ENCODE measurements at regions not wholly inside any gene's neighbourhood (a gene's known extent, or its start where the extent isn't known, plus 50 kb on each side); places are given as distances from the start of the nearest gene placed in this dataset.
"Not testable (repeated sequence)": the region's sequence is repeated elsewhere in the genome, so short reads cannot be mapped to it uniquely, and the experiment has no call there.

DNA sequence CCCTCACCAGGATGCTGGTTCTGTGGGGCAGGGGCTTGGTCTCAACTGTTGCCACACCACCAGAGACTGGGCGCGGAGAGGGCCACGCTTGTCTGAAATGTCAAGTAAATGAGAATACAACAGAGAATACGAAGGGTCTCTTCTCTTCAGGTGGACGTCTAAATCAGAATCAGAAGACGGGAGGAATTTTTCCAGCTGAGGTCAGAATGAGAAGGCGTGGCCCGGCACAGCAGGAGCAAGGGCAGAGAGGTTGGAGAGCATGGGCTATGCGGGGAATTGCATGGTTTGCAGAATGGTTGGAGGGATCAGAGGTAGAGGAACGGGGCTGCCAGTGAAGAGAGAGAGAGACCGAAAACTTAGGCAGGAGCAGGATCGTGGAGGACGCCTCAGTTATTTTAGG is 337.9 kb downstream of the QKI start:
- TF ChIP-seq, protein P1, sequence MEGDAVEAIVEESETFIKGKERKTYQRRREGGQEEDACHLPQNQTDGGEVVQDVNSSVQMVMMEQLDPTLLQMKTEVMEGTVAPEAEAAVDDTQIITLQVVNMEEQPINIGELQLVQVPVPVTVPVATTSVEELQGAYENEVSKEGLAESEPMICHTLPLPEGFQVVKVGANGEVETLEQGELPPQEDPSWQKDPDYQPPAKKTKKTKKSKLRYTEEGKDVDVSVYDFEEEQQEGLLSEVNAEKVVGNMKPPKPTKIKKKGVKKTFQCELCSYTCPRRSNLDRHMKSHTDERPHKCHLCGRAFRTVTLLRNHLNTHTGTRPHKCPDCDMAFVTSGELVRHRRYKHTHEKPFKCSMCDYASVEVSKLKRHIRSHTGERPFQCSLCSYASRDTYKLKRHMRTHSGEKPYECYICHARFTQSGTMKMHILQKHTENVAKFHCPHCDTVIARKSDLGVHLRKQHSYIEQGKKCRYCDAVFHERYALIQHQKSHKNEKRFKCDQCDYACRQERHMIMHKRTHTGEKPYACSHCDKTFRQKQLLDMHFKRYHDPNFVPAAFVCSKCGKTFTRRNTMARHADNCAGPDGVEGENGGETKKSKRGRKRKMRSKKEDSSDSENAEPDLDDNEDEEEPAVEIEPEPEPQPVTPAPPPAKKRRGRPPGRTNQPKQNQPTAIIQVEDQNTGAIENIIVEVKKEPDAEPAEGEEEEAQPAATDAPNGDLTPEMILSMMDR (IDR thresholded peaks at IDR 0.05; ENCODE audit: control insufficient read depth, extremely low read depth, insufficient read depth): no peak
- DNase-seq (ENCODE audit: low read depth): no peak
- no peak overlapping the region for H3K4me3 ChIP-seq (ENCODE audit: low read depth, low read length)

DNA sequence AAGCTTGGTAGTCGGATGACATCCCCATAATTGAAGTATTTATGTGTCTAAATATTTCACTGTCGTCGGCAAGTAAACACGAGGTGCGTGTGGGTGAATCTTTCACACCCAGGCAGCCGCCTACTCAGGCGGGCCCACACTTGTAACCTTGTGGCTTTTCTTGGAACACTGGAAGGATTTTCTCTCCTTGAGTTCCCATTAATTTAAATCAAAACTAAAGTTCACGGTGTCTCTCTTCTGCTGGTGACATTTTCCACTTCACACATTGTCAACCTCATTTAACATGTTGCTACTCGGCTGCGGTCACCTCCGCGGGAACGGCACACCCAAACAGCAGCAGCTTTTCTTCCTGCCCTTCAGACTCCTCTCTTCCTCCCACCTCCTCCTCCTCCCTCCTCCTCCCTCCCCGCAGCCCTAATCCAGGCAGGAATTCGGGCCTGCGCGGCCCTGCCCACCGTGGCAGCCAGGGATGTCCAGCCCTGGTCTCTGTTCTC is 336.6 kb downstream of the QKI start:
- DNase-seq (ENCODE audit: low read depth): no peak
- TF ChIP-seq, protein P1 (IDR thresholded peaks at IDR 0.05; ENCODE audit: control insufficient read depth, extremely low read depth, insufficient read depth): no peak
- no peak overlapping the region for H3K4me3 ChIP-seq (ENCODE audit: low read depth, low read length)

DNA sequence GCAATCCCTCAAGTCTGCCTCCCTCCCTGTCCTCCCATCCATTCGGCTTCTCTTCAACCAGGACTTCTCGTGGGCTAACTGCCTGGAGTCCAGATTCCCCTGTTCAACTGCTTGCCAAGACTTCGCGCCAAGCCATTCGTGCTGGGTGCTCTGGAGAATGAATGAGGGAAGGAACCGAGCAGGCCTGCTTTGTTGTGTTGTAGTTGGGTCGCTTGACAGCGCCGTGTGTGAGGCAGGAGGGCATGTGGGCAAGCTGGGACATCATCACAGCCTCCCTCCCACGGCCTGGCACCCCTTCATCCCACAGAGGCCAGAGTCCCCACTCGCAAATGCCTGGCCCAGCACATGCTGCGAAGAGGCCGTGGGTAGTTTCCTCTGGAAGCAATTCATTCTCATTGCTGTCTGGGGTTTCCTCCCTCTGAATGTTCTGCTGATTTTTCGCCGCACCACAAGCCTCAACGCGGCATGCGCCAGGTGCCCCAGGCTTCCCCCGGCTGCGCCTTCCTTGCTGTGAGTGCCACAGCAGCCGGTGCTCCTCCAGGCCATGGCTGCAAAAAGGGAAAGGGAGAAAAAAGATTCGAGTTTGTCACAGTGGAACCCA is 336.0 kb downstream of the QKI start:
- no peak overlapping the region for H3K4me3 ChIP-seq (ENCODE audit: low read depth, low read length)
- TF ChIP-seq, protein P1 (IDR thresholded peaks at IDR 0.05; ENCODE audit: control insufficient read depth, extremely low read depth, insufficient read depth): no peak
- no peak for DNase-seq (ENCODE audit: low read depth)

DNA sequence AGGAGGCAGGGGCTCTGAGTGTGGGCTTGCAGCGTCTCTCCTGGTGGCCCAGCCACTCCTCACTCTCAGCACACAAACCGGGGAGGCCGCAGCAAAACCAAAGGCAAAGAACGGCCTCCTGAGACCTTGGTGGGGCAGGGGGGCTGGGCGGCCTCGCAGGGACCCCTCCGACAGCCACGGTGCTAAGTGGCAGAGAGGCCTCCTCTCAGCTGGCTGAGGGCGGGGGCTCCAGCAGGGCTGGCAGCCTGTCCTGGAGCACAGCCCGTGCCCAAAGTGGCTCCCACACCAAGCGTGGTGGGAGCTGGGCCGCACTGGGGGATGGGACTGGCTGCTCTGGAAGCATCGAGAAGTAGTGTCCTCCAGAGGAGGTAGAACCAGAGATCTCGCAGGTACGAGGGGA is 334.4 kb downstream of the QKI start:
- TF ChIP-seq, protein P1 (IDR thresholded peaks at IDR 0.05; ENCODE audit: control insufficient read depth, extremely low read depth, insufficient read depth): no peak
- DNase-seq (ENCODE audit: low read depth): no peak
- H3K4me3 ChIP-seq (ENCODE audit: low read depth, low read length): no peak overlapping the region

DNA sequence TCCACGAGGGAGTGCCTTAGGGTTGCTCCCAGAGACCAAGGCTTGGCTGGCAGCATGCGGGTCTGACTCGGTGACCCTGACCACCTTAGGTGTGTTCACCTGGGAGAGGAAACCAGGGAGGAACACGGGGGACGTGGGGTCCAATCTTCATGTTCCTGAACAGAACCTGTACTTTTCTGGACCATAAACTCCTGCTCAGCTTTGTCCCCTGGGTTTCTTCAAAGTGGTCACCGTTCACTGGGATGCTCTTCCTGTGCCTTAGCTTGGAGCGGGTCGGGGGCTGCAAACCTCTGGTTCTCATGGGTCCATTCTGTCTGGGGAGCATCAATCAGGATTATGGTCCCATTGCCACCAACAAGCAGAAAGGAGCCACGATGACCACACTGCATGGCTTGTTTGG is 333.5 kb downstream of the QKI start:
- DNase-seq (ENCODE audit: low read depth): no peak
- TF ChIP-seq, protein P1 (IDR thresholded peaks at IDR 0.05; ENCODE audit: control insufficient read depth, extremely low read depth, insufficient read depth): no peak
- no peak overlapping the region for H3K4me3 ChIP-seq (ENCODE audit: low read depth, low read length)

DNA sequence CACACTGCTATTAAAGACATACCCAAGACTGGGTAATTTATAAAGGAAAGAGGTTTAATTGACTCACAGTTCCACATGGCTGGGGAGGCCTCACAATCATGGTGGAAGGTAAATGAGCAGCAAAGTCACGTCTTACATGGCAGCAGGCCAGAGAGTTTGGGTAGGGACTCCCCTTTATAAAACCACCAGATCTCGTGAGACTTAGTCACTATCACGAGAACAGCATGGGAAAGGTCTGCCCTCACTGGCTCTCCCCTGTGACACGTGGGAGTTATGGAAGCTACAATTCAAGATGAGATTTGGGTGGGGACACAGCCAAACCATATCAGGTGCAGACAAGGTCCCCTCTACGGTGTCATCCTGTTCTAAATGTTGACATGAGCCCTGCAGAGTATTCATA is 332.5 kb downstream of the QKI start:
- DNase-seq (ENCODE audit: low read depth); H3K4me3 ChIP-seq (ENCODE audit: low read depth, low read length): not testable (repeated sequence)

DNA sequence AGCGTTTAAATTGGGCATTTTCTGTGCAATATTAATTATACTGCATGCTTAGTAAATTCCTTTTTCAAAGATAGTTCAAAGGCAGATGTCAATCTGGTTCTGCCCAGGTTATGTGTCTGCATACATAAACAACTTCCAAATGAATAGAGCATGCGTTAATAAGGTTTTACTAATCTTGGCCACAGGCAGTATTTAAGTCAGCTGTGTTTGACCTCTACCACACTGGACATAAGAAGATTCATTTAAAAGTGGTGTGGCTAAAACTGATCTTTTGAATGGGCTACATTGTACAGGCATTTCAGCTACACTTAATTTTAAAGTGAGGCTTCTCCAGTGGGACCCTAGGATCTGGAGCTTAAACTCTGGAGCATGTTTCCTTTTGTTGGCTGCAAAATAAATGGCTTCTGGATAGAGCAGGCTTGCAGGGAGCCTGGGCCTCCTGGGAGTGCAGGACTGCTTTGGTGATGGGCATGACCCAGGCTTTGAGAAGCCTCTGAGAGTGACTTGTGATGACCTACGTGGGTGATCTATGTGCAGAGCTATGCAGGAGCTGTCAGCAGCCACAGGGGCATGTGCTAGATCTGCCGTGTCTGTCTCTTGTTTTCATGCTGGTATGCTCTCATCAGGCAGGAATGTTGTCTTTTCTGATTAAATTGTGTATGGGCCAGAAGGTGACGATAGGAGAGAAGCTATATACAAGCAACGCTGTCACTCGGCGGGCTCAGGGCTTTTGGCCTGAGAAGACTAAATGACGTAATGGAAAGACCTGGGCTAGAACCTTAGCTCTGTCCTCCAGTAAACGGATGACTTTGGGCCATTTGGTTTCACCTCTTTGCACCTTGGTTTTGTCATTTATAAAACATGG is 331.2 kb downstream of the QKI start:
- TF ChIP-seq, protein P1 (IDR thresholded peaks at IDR 0.05; ENCODE audit: control insufficient read depth, extremely low read depth, insufficient read depth): no peak
- H3K4me3 ChIP-seq (ENCODE audit: low read depth, low read length): no peak overlapping the region
- DNase-seq (ENCODE audit: low read depth): no peak
